Cerebellar cortex (tissue), 1 donor: ENCODE measurements at regions not wholly inside any gene's neighbourhood (a gene's known extent, or its start where the extent isn't known, plus 50 kb on each side); places are given as distances from the start of the nearest gene placed in this dataset.
A peak's percentile ranks its signal among the peaks of the same experiment; 100 is the strongest.

Experiments
- DNase-seq: peaks from one replicate; pipeline ENCODE4 v3.0.0-alpha.2; 2015; ENCODE audit warnings: low spot score

DNA sequence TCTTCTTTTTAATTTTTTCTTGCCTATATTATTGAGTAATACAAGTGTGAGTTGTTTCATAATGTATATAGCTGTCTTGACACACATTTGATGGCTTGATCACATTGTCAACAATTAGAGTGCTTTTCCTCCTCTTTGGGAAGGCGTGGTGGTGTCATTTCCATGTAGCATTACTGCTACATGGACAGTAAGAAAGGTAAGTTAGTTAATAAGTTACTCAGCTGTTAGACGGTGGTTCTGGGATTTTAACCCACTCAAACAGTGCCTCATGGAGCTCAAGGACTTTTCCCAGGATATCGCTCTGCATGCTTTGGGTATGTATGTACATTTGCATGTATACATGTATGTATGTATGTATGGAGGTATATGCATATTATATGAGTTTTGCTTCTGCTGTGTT, 94.6 kb downstream of the HAPSTR1 start:
- DNase-seq = no peak

DNA sequence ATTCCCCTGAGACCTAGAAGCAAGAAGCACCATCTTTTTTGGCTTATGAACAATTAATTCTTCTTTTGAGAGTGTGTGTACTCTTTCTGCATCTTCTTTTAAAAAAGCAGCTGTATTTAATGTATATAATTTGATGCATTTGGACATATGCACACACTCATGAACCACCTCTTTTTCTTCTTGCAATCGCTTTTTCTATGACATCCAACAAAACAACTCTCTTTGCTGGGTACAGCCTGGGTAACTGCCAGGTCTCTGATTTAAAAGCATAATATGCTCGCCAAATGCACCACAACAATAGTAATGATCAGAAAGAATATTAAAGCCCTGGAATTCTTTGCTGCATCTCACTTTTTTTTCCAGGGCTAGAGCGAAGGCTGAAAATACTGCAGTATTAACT, 97.3 kb downstream of the HAPSTR1 start:
- no peak for DNase-seq

- no peak for DNase-seq
Observed at GRCh38 chr16:9191274-9191850, 99.9 kb downstream of the HAPSTR1 start.

DNA sequence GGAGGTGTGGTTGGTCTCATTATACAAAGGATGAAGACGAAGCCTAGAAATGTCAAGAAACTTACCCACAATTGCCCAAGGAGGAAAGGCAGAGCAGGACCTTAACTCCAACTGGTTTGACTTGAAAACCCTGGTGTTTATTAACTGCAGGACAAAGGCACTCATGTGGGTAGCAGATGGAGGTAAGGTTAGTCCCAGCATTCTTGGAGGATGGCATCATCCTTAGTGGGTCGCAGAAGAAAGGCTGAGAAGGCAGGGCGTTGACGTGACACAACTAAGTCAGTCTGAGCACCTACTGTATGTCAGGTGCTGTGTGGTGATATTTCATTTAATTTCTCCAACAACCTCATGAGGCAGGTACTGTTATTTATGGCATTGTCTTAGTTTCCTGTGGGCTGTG, 101.3 kb downstream of the HAPSTR1 start:
- DNase-seq = no peak

- no peak for DNase-seq
Observed at GRCh38 chr16:9195287-9195686, 103.8 kb downstream of the HAPSTR1 start.

- no peak for DNase-seq
Observed at GRCh38 chr16:9197957-9198661, 106.7 kb downstream of the HAPSTR1 start.

- DNase-seq = no peak
Observed at GRCh38 chr16:9199311-9199710, 107.9 kb downstream of the HAPSTR1 start.

GRCh38 chr16:9199751-9200150, 108.3 kb downstream of the HAPSTR1 start:
- DNase-seq = no peak

DNA sequence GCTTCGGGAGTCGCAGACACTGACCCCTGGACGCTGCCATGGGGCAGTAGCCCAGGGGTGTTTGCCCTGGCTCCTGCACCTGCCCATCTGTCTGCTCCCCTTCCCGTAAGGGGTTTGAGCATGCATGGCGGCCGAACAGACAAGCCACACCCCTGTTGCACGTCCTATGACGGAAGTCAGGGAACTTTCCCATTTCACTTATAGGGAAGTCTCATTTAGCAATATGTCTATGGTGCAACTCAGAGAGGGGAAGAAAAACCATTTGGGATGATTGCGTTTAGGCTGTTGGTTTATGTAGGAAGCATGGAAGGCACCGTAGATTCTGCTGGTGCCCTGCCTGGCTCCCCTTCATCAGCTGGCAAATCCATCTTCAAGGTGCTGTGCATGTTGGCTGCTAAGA, 112.5 kb downstream of the HAPSTR1 start:
- DNase-seq = no peak

GRCh38 chr16:9205661-9206060, 114.2 kb downstream of the HAPSTR1 start:
- DNase-seq = no peak

- DNase-seq = no peak
Observed at GRCh38 chr16:9206156-9206555, 114.7 kb downstream of the HAPSTR1 start.

- no peak for DNase-seq
Observed at GRCh38 chr16:9212621-9213020, 121.2 kb downstream of the HAPSTR1 start.

DNA sequence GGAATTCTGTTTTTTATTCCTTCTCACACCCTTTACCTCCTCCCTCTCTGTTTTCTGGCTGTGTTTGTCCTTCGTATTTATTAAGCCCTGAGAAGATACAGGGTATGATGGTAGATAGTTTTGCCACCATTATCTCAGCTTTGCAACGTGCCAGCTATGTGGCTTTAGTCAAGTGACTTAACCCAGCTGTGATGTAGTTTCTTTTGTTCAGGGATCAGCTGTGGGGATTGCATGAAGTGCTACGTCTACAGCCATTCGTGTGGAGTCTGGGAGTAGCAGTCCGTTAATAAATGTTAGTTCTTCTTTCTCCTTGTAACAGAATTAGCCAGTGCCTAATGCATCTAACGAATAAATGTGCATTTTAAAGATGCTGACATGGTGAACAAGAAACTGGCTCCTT, 128.4 kb downstream of the HAPSTR1 start:
- no peak for DNase-seq

DNA sequence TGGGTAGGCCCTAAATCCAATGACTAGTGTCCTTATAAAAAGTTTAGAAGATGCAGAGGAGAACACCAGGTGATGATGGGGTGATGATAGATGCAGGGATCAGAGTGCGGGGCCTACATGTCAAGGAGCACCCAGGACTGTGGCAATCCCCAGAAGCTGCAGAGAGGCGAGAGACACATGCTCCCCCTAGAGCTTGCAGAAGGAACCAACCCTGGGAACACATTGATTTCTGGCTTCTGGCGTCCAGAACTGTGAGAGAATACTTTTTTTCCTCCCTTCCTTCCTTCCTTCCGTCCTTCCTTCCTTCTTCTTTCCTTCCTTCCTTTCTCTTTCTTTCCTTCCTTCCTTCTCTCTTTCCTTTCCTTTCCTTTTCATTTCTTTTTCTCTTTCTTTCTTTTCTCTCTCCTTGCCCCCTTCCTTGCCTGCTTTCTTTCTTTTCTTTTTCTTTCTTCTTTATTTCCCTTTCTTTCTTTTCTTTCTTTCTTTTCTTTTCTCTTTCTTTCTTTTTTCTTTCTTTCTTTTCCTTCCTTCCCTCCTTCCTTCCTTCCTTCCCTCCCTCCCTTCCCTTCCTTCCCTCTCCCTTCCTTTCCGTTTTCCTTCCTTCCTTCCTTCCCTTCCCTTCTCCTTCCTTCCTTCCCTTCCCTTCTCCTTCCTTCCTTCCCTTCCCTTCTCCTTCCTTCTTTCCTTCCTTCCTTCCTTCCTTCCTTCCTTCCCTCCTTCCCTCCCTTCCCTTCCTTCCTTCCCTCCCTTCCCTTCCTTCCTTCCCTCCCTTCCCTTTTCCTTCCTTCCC, 134.3 kb downstream of the HAPSTR1 start:
- DNase-seq = peak; percentile 10

DNA sequence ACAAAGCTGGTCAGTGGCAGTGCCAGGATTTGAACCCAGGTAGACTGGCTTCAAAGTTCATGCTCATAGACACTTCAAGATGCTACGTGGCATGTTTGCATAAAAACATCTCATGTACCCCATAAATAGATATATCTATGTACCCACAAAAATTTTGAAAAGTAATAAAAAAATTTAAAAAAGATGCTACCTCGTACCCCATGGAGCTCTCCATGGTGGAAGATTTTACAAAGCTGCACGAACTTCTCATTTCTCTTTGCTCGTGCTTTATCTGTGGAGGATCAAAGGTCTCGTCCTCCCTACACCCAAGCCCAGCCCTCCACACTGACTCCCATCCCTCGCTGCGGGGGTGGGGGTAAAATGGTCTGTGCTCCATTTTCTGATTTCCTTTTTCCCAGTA, 135.5 kb downstream of the HAPSTR1 start:
- DNase-seq = no peak

DNA sequence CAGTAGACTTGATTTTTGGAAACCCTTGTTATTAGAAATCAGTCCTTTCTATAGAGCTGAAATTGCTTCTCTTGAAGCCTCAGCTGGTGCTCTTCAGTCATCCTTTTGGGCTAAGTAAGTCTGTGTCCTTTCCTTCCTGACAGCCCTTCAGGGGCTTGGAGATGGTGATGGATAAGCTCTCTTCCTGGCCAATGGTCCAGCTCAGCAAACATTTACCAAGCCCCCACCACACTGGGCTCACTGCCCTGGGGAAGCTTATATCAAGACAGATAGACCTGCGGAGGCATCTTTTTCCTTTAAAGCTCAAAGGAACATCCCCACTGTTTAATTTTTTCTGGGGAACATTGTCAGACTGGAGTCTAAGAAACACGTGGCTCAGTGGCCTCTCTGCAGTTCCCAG, 139.6 kb downstream of the HAPSTR1 start:
- DNase-seq = no peak

DNA sequence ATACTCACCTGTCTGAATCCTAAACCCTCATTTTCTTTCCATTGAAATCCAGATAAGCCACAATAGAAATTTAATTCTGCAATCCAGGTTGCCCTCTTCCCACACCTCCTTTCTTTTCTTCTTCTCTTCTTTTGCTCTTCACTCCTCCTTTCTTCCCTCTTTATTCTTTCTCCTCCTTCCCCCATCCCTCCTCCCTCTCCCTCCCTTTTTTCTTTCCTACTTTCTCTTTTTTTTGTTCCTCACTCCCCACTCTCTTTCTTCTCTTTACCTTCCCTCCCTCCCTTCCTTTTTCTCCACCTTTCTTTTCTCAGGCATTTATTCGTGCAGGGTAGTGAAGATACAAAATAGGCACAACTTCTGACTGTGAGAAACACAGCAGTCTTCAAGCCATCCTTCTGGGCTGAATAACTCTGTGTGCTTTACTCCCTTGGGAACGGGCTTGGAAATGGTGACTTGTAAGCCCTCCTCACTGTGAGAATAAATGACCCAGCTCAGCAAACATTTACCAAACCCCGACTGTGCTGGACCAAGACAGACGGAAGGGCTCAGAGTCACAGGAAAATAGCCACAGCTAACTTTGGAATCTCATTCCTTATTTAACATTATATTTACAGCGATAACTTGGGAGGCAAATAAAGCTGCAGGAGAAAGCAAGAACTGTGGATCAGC, 140.8 kb downstream of the HAPSTR1 start:
- DNase-seq = no peak

GRCh38 chr16:9235867-9236266, 144.4 kb downstream of the HAPSTR1 start:
- DNase-seq = no peak

DNA sequence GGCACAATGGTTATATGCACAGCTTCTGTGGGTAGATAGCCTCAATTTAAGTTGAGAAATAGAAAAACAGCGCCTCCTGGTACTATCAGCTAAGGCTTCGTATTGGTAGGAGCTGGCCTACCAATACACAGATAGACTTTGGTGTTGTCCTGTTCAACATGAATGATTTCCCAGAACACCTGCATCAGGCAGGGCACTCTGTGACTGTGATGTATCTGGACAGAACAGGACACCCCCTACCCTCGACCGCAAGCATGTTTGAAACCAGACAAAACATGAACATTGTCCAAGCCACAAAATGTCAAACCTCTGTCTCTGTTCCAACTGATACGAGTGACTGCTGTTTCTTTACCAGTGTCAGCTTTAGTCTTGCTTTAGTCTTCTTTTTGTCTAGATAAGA, 144.9 kb downstream of the HAPSTR1 start:
- DNase-seq = no peak

DNA sequence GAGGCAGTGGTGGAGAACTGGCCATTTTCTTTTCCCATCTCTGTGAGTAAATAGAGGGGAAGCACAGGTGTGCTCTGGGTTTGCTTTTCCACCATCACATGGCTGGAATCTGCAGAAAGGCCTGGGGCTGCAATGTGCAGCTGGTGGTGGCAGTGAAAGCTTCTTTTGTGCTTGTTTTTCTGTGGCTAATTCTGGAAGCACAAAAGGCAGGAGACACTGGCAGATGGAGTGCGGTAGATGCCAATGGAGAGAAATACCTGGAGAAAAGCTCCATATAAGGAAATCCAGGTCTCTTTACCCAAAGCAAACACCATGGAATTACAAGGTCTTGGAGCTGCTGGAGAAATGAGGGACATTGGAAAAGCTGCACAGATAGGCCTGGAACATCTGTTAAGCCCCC, 146.9 kb downstream of the HAPSTR1 start:
- peak; percentile 79 for DNase-seq

DNA sequence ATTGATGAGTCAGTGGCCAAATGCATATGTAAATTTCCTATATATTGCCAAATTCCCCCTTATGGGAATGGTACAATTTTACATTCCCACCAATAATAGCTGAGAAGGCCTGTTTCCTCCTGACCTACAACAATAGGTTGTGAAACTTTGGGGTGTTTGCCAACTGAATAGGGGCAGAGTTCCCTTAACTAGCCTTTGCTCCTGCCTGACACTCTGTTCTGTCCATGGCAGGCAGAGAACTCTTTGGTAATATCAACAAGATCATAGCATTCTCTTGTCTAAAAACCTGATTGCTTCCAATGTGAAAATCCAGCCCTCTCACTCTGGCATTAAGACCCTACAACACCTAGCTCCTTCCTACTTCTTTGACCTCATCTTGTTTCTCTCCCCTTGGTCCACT, 149.7 kb downstream of the HAPSTR1 start:
- DNase-seq = no peak

DNA sequence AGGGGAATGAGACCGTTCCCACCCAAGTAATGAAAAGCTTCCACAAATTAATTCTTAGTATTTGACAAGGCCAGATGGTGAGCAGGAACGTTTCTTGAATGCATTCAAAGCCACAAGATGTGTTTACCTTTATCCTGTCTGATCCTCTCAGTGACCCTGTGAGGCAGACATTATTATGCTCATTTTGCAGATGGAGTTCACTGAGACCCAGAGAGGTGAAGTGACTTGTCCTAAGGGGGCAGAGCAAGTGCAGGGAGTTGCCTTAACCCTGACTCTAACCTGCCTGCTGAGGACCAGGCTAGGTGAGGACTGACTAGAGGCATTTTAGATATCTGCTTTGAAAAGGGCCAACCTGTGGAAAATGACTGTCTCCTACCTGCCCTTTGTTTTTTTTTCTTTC, 156.7 kb downstream of the HAPSTR1 start:
- no peak for DNase-seq

DNA sequence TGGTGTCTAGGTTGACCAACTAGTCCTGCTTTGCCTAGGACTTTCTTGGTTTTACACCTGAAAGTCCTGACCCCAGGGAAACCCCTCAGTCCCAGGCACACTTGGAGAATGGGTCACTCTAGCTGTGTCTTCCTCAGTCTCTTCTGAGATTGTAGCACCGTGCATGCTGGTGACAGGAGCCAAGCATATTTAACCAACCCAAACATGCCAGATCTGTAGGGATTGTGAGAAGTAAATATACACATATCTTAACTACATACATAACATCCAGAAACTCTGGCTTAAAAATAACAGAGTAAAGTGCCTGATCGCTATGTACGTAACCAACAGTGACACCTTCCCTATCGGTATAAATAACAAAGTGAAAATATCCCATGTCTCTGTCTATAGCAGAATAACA, 158.1 kb downstream of the HAPSTR1 start:
- DNase-seq = no peak
